OCI-M2 (cell line): ENCODE measurements at regions not wholly inside any gene's neighbourhood (a gene's known extent, or its start where the extent isn't known, plus 50 kb on each side); places are given as distances from the start of the nearest gene placed in this dataset.
"Not testable (repeated sequence)": the region's sequence is repeated elsewhere in the genome, so short reads cannot be mapped to it uniquely, and the experiment has no call there.

ENCODE experiments used
- DNase-seq: peaks from one replicate; lab custom pipeline; 2025; ENCODE audit not compliant: unreplicated experiment; lab: John Stamatoyannopoulos, UW

- DNase-seq = no peak
Observed at GRCh38 chr15:62362608-62363007, 197.5 kb upstream of the C2CD4B start.

GRCh38 chr15:62363913-62364312 lies 198.8 kb upstream of the C2CD4B start:
- DNase-seq = no peak

GRCh38 chr15:62365795-62366442 lies 200.8 kb upstream of the C2CD4B start:
- DNase-seq = no peak

GRCh38 chr15:62369454-62369853 lies 204.4 kb upstream of the C2CD4B start:
- no peak for DNase-seq

- DNase-seq = not testable (repeated sequence)
Observed at GRCh38 chr15:62371683-62372082, 206.6 kb upstream of the C2CD4B start.

- DNase-seq = no peak
Observed at GRCh38 chr15:62377736-62378480, 212.8 kb upstream of the C2CD4B start.

- DNase-seq = no peak
Observed at GRCh38 chr15:62378772-62379498, 213.8 kb upstream of the C2CD4B start.

- DNase-seq = no peak
Observed at GRCh38 chr15:62380011-62380410, 214.9 kb upstream of the C2CD4B start.

GRCh38 chr15:62382046-62382445 lies 217.0 kb upstream of the C2CD4B start:
- no peak for DNase-seq

GRCh38 chr15:62389885-62390790 lies 225.1 kb upstream of the C2CD4B start, which contains the start of gene TLN2:
Gene TLN2, plus strand, starts transcription at chr15:62390550.
- DNase-seq = no peak

- no peak for DNase-seq
Observed at GRCh38 chr15:62390791-62391640, 225.9 kb upstream of the C2CD4B start.

GRCh38 chr15:62391641-62392262 lies 226.7 kb upstream of the C2CD4B start:
- DNase-seq = no peak

GRCh38 chr15:62392376-62392775 lies 227.3 kb upstream of the C2CD4B start:
- DNase-seq = no peak

GRCh38 chr15:62393196-62393595 lies 228.1 kb upstream of the C2CD4B start:
- DNase-seq = no peak

- no peak for DNase-seq
Observed at GRCh38 chr15:62394079-62394478, 229.0 kb upstream of the C2CD4B start.

GRCh38 chr15:62400778-62401177 lies 235.7 kb upstream of the C2CD4B start:
- DNase-seq = no peak

- DNase-seq = no peak
Observed at GRCh38 chr15:62402687-62403086, 237.6 kb upstream of the C2CD4B start.

- no peak for DNase-seq
Observed at GRCh38 chr15:62403164-62403809, 238.2 kb upstream of the C2CD4B start.
